HCT116 (cell line): ENCODE measurements at regions not wholly inside any gene's neighbourhood (a gene's known extent, or its start where the extent isn't known, plus 50 kb on each side); places are given as distances from the start of the nearest gene placed in this dataset.

Experiments
- ATAC-seq: fragments of 200-7000 bp; cut with Tn5 transposase; 2 replicates; pipeline ENCODE4 v1.9.1; 2020; ENCODE audit warnings: mild to moderate bottlenecking, moderate library complexity
- BruUV-seq: library from RNA; stranded (reverse); fragments of 400-500 nt; replicated peaks from 2 replicates; lab custom pipeline; 2021; lab: Mats Ljungman, UMichigan
- CTCF ChIA-PET: fragments of 300-600 bp; sonication (Branson Sonifier 250); formaldehyde crosslinking; loops from one replicate; lab custom pipeline; 2021; ENCODE audit warnings: antibody characterized with exemption; lab: Charles Lee
- POLR2A ChIA-PET: fragments of 300-600, 350-600 bp; sonication (Branson Sonifier 250); formaldehyde crosslinking; loops from one replicate; lab custom pipeline; 2021; ENCODE audit warnings: antibody characterized with exemption; lab: Charles Lee
- RAD21 ChIA-PET, 2 experiments: fragments of 300-600 bp; sonication (Branson Sonifier 250); formaldehyde crosslinking; loops; one replicate each; lab custom pipeline; 2023; ENCODE audit warnings: low total read pairs in 2 of 2; ENCODE audit not compliant: uncharacterized antibody in 2 of 2, unreplicated experiment in 2 of 2, low non-redundant PET in 1 of 2; lab: Charles Lee
- DNase-seq: peaks from one replicate; pipeline ENCODE4 v3.0.0-alpha.2; 2010; ENCODE audit warnings: low read depth, low spot score
- H2AFZ ChIP-seq: fragments of 200-600 bp; shearing (Covaris generic), sonication (generic); 2 replicates; pipeline ENCODE4 v1.6.1; 2017; ENCODE audit warnings: low read depth, mixed run types, mixed read lengths, antibody characterized with exemption, low read length; ENCODE audit not compliant: poor library complexity, severe bottlenecking
- H3K27ac ChIP-seq: 2 replicates; pipeline ENCODE4 v1.5.1; 2012; ENCODE audit warnings: low read depth, low read length
- H3K27me3 ChIP-seq: fragments of 200-600 bp; sonication (generic); 2 replicates; pipeline ENCODE4 v1.6.1; 2016; ENCODE audit warnings: mixed run types, low read length, mixed read lengths; ENCODE audit not compliant: insufficient read depth
- H3K36me3 ChIP-seq, 2 experiments: fragments of 200-500 bp in 1 of 2; fragments of 200-600 bp in 1 of 2; sonication (Bioruptor generic) in 1 of 2; sonication (generic) in 1 of 2; 2 replicates each; pipeline versions ENCODE4 v1.5.1 to v1.6.1; 2014 to 2016; ENCODE audit warnings: low read length in 2 of 2, inconsistent platforms in 1 of 2, mixed read lengths in 1 of 2, mixed run types in 1 of 2; ENCODE audit not compliant: insufficient read depth in 2 of 2, control insufficient read depth in 1 of 2
- H3K4me1 ChIP-seq, 2 experiments: fragments of 200-600 bp in 1 of 2; sonication (generic) in 1 of 2; 2 replicates each; pipeline versions ENCODE4 v1.5.1 to v1.6.1; 2012 to 2017; ENCODE audit warnings: low read length in 2 of 2, inconsistent platforms in 1 of 2, mild to moderate bottlenecking in 1 of 2, mixed read lengths in 1 of 2, mixed run types in 1 of 2, moderate library complexity in 1 of 2; ENCODE audit not compliant: insufficient read depth in 2 of 2, control insufficient read depth in 1 of 2
- H3K4me2 ChIP-seq: fragments of 200-600 bp; sonication (generic); 2 replicates; pipeline ENCODE4 v1.6.1; 2017; ENCODE audit warnings: mixed run types, low read length, mixed read lengths
- H3K4me3 ChIP-seq, 2 experiments: fragments of 200-600 bp in 1 of 2; sonication (generic) in 1 of 2; replicated peaks in 1 of 2; 2 replicates each; pipeline ENCODE4 v1.5.1; 2011 to 2016; ENCODE audit warnings: low read length in 2 of 2, control low read depth in 1 of 2, low read depth in 1 of 2, mild to moderate bottlenecking in 1 of 2, mixed read lengths in 1 of 2, mixed run types in 1 of 2
- H3K79me2 ChIP-seq: fragments of 200-600 bp; sonication (generic); 2 replicates; pipeline ENCODE4 v1.6.1; 2017; ENCODE audit warnings: mild to moderate bottlenecking, mixed run types, low read length, moderate library complexity, mixed read lengths; ENCODE audit not compliant: insufficient read depth
- H3K9ac ChIP-seq: fragments of 200-600 bp; sonication (generic); 2 replicates; pipeline ENCODE4 v1.6.1; 2016; ENCODE audit warnings: low read length, mixed read lengths
- H3K9me2 ChIP-seq: fragments of 200-600 bp; sonication (generic), shearing (Covaris generic); 2 replicates; pipeline ENCODE4 v1.6.1; 2017; ENCODE audit warnings: mixed run types, mild to moderate bottlenecking, moderate library complexity; ENCODE audit not compliant: insufficient read depth
- H3K9me3 ChIP-seq, 2 experiments: fragments of 200-500 bp in 1 of 2; fragments of 200-600 bp in 1 of 2; sonication (Bioruptor generic) in 1 of 2; sonication (generic) in 1 of 2; 2 replicates each; pipeline ENCODE4 v1.6.1; 2014 to 2017; ENCODE audit warnings: low read length in 2 of 2, mixed read lengths in 2 of 2, inconsistent platforms in 1 of 2, low read depth in 1 of 2, mild to moderate bottlenecking in 1 of 2, mixed run types in 1 of 2, moderate library complexity in 1 of 2; ENCODE audit not compliant: control insufficient read depth in 1 of 2, insufficient read depth in 1 of 2
- H4K20me1 ChIP-seq: fragments of 200-600 bp; sonication (generic), shearing (Covaris generic); 2 replicates; pipeline ENCODE4 v1.6.1; 2017; ENCODE audit warnings: mixed run types, mild to moderate bottlenecking, moderate library complexity; ENCODE audit not compliant: insufficient read depth
- CBX3 ChIP-seq: IDR thresholded peaks from 2 replicates; pipeline ENCODE4 v1.6.1; 2012; ENCODE audit warnings: low read depth
- CEBPB ChIP-seq: IDR thresholded peaks from 2 replicates; pipeline ENCODE4 v1.6.1; 2012; ENCODE audit warnings: low read depth
- EZH2phosphoT487 ChIP-seq: fragments of 200-600 bp; IDR thresholded peaks from 2 replicates; pipeline ENCODE4 v1.6.1; 2018; ENCODE audit warnings: antibody characterized with exemption, borderline replicate concordance
- FOSL1 ChIP-seq: IDR thresholded peaks from 2 replicates; pipeline ENCODE4 v1.6.1; 2012; ENCODE audit warnings: low read depth
- JUND ChIP-seq: IDR thresholded peaks from 2 replicates; pipeline ENCODE4 v1.6.1; 2012
- MAX ChIP-seq: IDR thresholded peaks from 2 replicates; pipeline ENCODE4 v1.6.1; 2012
- POLR2AphosphoS5 ChIP-seq: IDR thresholded peaks from 2 replicates; pipeline ENCODE4 v1.6.1; 2011; ENCODE audit warnings: mild to moderate bottlenecking, low read depth, low read length, moderate library complexity
- RAD21 ChIP-seq: IDR thresholded peaks from 2 replicates; pipeline ENCODE4 v1.6.1; 2012; ENCODE audit warnings: low read depth, mild to moderate bottlenecking
- SP1 ChIP-seq: IDR thresholded peaks from 2 replicates; pipeline ENCODE4 v1.6.1; 2012; ENCODE audit warnings: low read depth
- SRF ChIP-seq: IDR thresholded peaks from 2 replicates; pipeline ENCODE4 v1.6.1; 2012; ENCODE audit warnings: low read depth
- ZBTB33 ChIP-seq: IDR thresholded peaks from 2 replicates; pipeline ENCODE4 v1.6.1; 2011; ENCODE audit warnings: mild to moderate bottlenecking, low read length, moderate library complexity; ENCODE audit not compliant: insufficient replicate concordance; ENCODE audit errors: extremely low read depth
- ZFX ChIP-seq: fragments of 450-650 bp; IDR thresholded peaks from 2 replicates; pipeline ENCODE4 v1.6.1; 2017
- ZNF274 ChIP-seq: fragments of 200-500 bp; sonication (Bioruptor generic); IDR thresholded peaks from 2 replicates; pipeline ENCODE4 v1.6.1; 2014; ENCODE audit warnings: mild to moderate bottlenecking, low read depth, low read length, inconsistent platforms
- intact Hi-C: fragments of 100-400 bp; cut with micrococcal nuclease; formaldehyde crosslinking; loops from 2 replicates; pipeline ENCODE4 v1.10.0; 2022
- TF ChIP-seq, protein P1 (sequence below): IDR thresholded peaks from 2 replicates; pipeline ENCODE4 v1.6.1; 2012; ENCODE audit warnings: low read depth

DNA sequence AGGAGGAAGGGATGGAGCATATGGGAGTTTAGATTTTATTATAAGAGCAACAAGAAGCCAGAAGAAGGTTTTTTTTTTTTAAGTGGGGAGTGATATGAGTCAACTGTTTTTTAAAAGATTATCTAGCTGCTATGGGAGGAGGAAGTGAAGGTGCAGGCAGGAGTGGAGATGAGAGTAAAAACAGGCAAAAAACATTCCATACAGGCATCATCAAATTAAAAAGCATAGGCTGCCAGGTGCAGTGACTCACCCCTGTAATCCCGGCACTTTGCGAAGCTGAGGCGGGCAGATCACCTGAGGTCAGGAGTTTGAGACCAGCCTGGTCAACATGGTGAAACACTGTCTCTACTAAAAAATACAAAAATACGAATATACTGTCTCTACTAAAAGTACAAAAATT is 368.4 kb upstream of the MTNR1B start:
- DNase-seq = no peak
- no peaks in the 10 kb centered on the region for H4K20me1 ChIP-seq
- H3K9me3 ChIP-seq = peaks cover 0 to 4% of the 10 kb centered on the region in 2 experiments; a peak in 1 of 4 replicates
- no peaks in the 10 kb centered on the region for H3K4me1 ChIP-seq
- H3K9ac ChIP-seq = no peak overlapping the region
- intact Hi-C loops = no loop called here
- no peak overlapping the region for H2AFZ ChIP-seq
- POLR2A ChIA-PET = no interaction called here
- H3K79me2 ChIP-seq = no peaks in the 10 kb centered on the region
- H3K27me3 ChIP-seq = no peaks in the 10 kb centered on the region
- CTCF ChIA-PET = no interaction called here
- TF ChIP-seq ZNF274 = no peak
- no peak for TF ChIP-seq FOSL1
- no peak for TF ChIP-seq EZH2phosphoT487
- no peak for TF ChIP-seq POLR2AphosphoS5
- no peak for TF ChIP-seq RAD21
- TF ChIP-seq JUND = no peak
- no peak for TF ChIP-seq ZBTB33
- no peak for TF ChIP-seq CBX3
- no peak for TF ChIP-seq ZFX
- no peak for TF ChIP-seq MAX
- TF ChIP-seq SP1 = no peak
- TF ChIP-seq, protein P1, sequence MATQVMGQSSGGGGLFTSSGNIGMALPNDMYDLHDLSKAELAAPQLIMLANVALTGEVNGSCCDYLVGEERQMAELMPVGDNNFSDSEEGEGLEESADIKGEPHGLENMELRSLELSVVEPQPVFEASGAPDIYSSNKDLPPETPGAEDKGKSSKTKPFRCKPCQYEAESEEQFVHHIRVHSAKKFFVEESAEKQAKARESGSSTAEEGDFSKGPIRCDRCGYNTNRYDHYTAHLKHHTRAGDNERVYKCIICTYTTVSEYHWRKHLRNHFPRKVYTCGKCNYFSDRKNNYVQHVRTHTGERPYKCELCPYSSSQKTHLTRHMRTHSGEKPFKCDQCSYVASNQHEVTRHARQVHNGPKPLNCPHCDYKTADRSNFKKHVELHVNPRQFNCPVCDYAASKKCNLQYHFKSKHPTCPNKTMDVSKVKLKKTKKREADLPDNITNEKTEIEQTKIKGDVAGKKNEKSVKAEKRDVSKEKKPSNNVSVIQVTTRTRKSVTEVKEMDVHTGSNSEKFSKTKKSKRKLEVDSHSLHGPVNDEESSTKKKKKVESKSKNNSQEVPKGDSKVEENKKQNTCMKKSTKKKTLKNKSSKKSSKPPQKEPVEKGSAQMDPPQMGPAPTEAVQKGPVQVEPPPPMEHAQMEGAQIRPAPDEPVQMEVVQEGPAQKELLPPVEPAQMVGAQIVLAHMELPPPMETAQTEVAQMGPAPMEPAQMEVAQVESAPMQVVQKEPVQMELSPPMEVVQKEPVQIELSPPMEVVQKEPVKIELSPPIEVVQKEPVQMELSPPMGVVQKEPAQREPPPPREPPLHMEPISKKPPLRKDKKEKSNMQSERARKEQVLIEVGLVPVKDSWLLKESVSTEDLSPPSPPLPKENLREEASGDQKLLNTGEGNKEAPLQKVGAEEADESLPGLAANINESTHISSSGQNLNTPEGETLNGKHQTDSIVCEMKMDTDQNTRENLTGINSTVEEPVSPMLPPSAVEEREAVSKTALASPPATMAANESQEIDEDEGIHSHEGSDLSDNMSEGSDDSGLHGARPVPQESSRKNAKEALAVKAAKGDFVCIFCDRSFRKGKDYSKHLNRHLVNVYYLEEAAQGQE = no peak
- no peak for TF ChIP-seq CEBPB
- no peak for TF ChIP-seq SRF
- no peaks in the 10 kb centered on the region for H3K36me3 ChIP-seq
- RAD21 ChIA-PET = no interaction called here
- no peak overlapping the region for H3K4me3 ChIP-seq
- no peaks in the 10 kb centered on the region for H3K9me2 ChIP-seq
- no peak for ATAC-seq
- H3K27ac ChIP-seq = no peak overlapping the region
- no peak overlapping the region for H3K4me2 ChIP-seq
- no TSS peak for BruUV-seq
